Pancreas (tissue), 10 donors: ENCODE measurements at regions not wholly inside any gene's neighbourhood (a gene's known extent, or its start where the extent isn't known, plus 50 kb on each side); places are given as distances from the start of the nearest gene placed in this dataset.

Experiments
- ATAC-seq, 4 donors: fragments of 200-7000 bp; cut with Tn5 transposase; one replicate each; pipeline versions ENCODE4 v1.8.0 to v1.9.1; 2020; ENCODE audit warnings: mild to moderate bottlenecking in 4 of 4, moderate library complexity in 4 of 4
- DNase-seq, 6 donors: peaks; one replicate each; pipeline ENCODE4 v3.0.0-alpha.2; 2020
- FAIRE-seq: peaks from 2 replicates; lab custom pipeline; 2012; peaks lifted over from hg19 to GRCh38; lab: Jason Lieb, UNC
- H3K27ac ChIP-seq, 4 donors: fragments of 200-600 bp; sonication (generic); 1 replicate in 3 of 4; 2 replicates in 1 of 4; pipeline versions ENCODE4 v1.5.0 to v1.8.0; 2020
- H3K27me3 ChIP-seq, 4 donors: fragments of 200-600 bp; one replicate each; pipeline ENCODE4 v1.8.0; 2021
- H3K36me3 ChIP-seq, 3 donors: fragments of 200-600 bp; sonication (generic) in 1 of 3; one replicate each; pipeline versions ENCODE4 v1.5.0 to v1.8.0; 2020 to 2021
- H3K4me1 ChIP-seq, 3 donors: fragments of 200-600 bp; one replicate each; pipeline ENCODE4 v1.8.0; 2021
- H3K4me3 ChIP-seq, 4 donors: fragments of 200-600 bp; sonication (generic) in 2 of 4; one replicate each; pipeline versions ENCODE4 v1.5.0 to v1.8.0; 2020 to 2021
- H3K9me3 ChIP-seq, 4 donors: fragments of 200-600 bp; one replicate each; pipeline ENCODE4 v1.8.0; 2021
- WGBS, 2 donors: extraction: QIAGEN DNeasy Blood & Tissue Kit; methylation state at CpG; one replicate each; pipeline ENCODE4 v1.1.7; 2013; 5-methylcytosine and 5-hydroxymethylcytosine counted together
- intact Hi-C, 3 donors: fragments of 100-400 bp; cut with DNase I; formaldehyde crosslinking; loops; one replicate each; pipeline versions ENCODE4 v1.11.1 to v1.14.2; 2022
- TF ChIP-seq, protein P1 (sequence below), 4 donors: fragments of 200-600 bp; sonication (generic) in 3 of 4; IDR thresholded peaks; one replicate each; pipeline versions ENCODE4 v1.5.0 to v1.8.0; 2021; ENCODE audit warnings: antibody characterized with exemption in 4 of 4
- donor health status: healthy with polysubstance abuse.
- donor health status: DM: no; HTN: no; CAD: no; lungs with moderate emphysema.
- donor health status: DM: no; HTN: no; CAD: no.
- donor health status: control.
- donor health status: control.
- donor health status: Bipolar disorder and iron deficiency.
- donor health status: DM: yes; HTN: yes; CAD: no.
- donor health status: DM: no; HTN: no; CAD: no.
- donor health status: DM: no; HTN: no; CAD: no.
- donor health status: DM: yes; HTN: yes; CAD: no.

DNA sequence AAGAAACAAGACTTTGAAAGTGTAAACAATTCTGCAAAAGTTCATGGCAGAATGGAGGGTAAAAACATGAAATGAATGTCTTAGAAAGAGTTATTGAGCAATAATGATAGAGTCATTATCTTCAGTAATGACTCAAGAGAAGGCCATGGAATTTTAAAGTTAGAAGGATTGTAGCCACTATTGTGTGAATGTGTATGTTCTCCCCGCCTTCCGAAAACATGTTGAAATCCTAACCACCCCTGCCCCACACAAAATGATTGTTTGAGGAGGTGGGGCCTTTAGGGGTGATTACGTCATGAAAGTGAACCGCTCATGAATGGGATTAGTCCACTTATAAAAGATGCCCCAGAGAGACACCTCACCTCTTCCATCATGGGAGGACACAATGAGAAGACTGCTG, 93.8 kb upstream of the CCDC190 start:
- no peak overlapping the region for H3K4me3 ChIP-seq
- no peaks in the 10 kb centered on the region for H3K9me3 ChIP-seq
- no peak for FAIRE-seq
- no peak for ATAC-seq
- H3K4me1 ChIP-seq, result no peaks in the 10 kb centered on the region
- no peak for DNase-seq
- H3K27me3 ChIP-seq, result no peaks in the 10 kb centered on the region
- no peak overlapping the region for H3K27ac ChIP-seq
- WGBS, 2 donors, result 90 to 94% methylated on average over 4 of the region's 4 CpGs
- intact Hi-C loops, result no loop called here
- TF ChIP-seq, protein P1, sequence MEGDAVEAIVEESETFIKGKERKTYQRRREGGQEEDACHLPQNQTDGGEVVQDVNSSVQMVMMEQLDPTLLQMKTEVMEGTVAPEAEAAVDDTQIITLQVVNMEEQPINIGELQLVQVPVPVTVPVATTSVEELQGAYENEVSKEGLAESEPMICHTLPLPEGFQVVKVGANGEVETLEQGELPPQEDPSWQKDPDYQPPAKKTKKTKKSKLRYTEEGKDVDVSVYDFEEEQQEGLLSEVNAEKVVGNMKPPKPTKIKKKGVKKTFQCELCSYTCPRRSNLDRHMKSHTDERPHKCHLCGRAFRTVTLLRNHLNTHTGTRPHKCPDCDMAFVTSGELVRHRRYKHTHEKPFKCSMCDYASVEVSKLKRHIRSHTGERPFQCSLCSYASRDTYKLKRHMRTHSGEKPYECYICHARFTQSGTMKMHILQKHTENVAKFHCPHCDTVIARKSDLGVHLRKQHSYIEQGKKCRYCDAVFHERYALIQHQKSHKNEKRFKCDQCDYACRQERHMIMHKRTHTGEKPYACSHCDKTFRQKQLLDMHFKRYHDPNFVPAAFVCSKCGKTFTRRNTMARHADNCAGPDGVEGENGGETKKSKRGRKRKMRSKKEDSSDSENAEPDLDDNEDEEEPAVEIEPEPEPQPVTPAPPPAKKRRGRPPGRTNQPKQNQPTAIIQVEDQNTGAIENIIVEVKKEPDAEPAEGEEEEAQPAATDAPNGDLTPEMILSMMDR (IDR thresholded peaks at IDR 0.05), result no peak
- H3K36me3 ChIP-seq, result no peaks in the 10 kb centered on the region

DNA sequence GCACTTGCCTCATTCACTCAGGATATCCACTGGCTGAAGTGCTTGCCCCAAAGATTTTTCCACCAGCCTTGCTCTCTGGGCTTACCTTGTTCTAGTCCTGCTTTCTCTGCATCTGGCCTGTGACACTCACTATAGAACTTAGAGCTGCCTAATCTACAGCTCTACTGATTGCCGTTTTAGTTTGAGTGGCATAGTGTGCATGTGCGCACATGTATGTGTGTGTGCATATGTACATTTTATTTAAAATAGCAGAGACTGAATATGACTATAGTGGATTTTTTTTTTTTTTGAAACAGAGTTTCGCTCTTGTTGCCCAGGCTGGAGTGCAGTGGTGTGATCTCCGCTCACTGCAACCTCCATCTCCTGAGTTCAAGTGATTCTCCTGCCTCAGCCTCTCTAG, 92.0 kb upstream of the CCDC190 start:
- H3K4me1 ChIP-seq, result no peaks in the 10 kb centered on the region
- TF ChIP-seq, protein P1 (IDR thresholded peaks at IDR 0.05), result no peak
- no peak overlapping the region for H3K27ac ChIP-seq
- no peaks in the 10 kb centered on the region for H3K36me3 ChIP-seq
- H3K9me3 ChIP-seq, result no peaks in the 10 kb centered on the region
- 88 to 89% methylated on average over 4 of the region's 4 CpGs for WGBS, 2 donors
- no peak for FAIRE-seq
- intact Hi-C loops, result no loop called here
- no peak overlapping the region for H3K4me3 ChIP-seq
- H3K27me3 ChIP-seq, result no peaks in the 10 kb centered on the region
- no peak for ATAC-seq
- DNase-seq, result no peak

DNA sequence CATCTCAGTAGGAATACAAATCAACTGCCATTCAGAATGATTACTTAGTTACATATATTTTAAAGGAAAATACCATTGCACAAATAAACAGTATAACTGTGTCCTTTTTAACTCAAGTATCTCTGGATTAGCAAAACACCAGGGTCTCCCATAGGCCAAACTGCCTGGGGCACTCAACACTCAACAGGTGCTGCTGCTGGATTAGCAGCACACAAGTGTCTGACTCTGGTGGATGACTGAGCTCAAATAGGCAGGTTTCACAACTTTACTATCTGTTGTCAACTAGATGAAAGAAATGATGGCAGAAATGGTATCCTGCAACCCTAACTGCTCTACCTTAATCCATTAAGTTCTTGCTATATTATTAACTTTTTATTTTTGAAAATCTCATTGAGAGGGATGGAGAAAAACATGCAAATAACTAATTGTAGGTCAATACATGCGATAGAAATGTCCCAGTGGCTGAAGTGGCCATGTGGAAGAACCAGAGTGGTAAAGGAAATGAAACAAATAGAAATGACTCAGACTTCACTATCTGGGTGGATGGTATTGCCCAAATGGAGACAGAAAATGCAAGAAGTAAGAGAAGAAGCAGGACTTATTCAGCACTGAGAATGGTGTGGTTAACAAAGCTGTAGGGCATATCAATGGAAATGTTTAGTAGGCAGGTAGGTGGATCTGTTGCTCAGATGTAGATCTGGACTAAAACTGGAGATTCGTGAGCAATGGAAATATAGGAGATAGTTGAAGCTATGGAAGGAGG, 90.8 kb upstream of the CCDC190 start:
- DNase-seq (no peak), ATAC-seq (no peak), FAIRE-seq (no peak)
- no peaks in the 10 kb centered on the region for H3K4me1 ChIP-seq
- H3K4me3 ChIP-seq, result no peak overlapping the region
- intact Hi-C loops, result no loop called here
- H3K36me3 ChIP-seq, result no peaks in the 10 kb centered on the region
- H3K27me3 ChIP-seq, result no peaks in the 10 kb centered on the region
- H3K27ac ChIP-seq, result no peak overlapping the region
- TF ChIP-seq, protein P1 (IDR thresholded peaks at IDR 0.05), result no peak
- no peaks in the 10 kb centered on the region for H3K9me3 ChIP-seq
- 71 to 75% methylated on average over 2 of the region's 2 CpGs for WGBS, 2 donors

DNA sequence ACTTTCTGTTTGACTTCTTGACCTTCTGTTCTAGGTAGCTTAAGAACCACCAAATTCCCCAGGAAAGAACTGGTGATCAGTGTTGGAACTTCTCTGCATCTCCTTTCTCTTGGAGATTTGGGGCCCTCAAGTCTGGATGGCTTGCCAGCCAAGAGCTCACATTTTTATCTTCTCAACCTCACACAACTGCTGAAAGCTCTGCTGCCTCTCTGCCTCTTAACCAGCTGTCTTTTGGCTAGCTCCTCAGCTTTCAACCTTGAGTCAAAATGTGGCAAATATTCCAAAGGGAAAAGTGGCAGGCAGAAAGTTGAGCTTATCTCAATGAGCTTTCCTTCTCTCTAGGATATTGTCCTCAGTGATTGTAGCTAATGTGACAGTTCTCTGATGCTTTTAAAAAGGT, 89.2 kb upstream of the CCDC190 start:
- DNase-seq (no peak), FAIRE-seq (no peak), ATAC-seq (no peak)
- TF ChIP-seq, protein P1 (IDR thresholded peaks at IDR 0.05), result no peak
- no peaks in the 10 kb centered on the region for H3K27me3 ChIP-seq
- intact Hi-C loops, result no loop called here
- no peaks in the 10 kb centered on the region for H3K4me1 ChIP-seq
- H3K36me3 ChIP-seq, result no peaks in the 10 kb centered on the region
- no peaks in the 10 kb centered on the region for H3K9me3 ChIP-seq
- H3K27ac ChIP-seq, result no peak overlapping the region
- H3K4me3 ChIP-seq, result no peak overlapping the region

DNA sequence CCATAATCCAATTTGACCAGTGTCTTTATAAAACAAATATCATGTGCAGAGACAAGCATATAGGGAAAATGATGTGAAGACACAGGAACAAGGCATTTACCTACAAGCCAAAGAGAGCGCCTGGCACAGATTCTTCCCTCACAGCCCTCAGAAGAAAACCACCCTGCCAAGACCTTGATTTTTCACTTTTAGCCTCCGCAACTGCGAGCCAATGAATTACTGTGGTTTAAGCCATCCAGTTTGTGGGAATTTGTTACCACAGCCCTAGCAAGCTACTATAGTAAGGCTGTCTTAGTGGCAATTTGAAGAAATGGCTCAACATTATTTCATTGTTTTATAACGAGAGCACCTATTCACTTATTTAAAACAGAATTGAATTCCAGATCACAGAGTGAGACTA, 85.7 kb upstream of the CCDC190 start:
- ATAC-seq (no peak), FAIRE-seq (no peak), DNase-seq (no peak)
- TF ChIP-seq, protein P1 (IDR thresholded peaks at IDR 0.05), result no peak
- intact Hi-C loops, result no loop called here
- WGBS, 2 donors, result 86 to 94% methylated on average over 4 of the region's 4 CpGs
- Histone ChIP-seq H3K27me3 (peaks cover 0 to 3% (median 0%) of the 10 kb centered on the region in 4 donors), H3K9me3 (no peaks in the 10 kb centered on the region), H3K4me3 (no peak overlapping the region), H3K27ac (no peak overlapping the region), H3K36me3 (no peaks in the 10 kb centered on the region), H3K4me1 (no peaks in the 10 kb centered on the region)
